ENCODE measurements at regions not wholly inside any gene's neighbourhood (a gene's known extent, or its start where the extent isn't known, plus 50 kb on each side); places are given as distances from the start of the nearest gene placed in this dataset.
A peak's percentile ranks its signal among the peaks of the same experiment; 100 is the strongest.
"Not testable (repeated sequence)": the region's sequence is repeated elsewhere in the genome, so short reads cannot be mapped to it uniquely, and the experiment has no call there.

DNA sequence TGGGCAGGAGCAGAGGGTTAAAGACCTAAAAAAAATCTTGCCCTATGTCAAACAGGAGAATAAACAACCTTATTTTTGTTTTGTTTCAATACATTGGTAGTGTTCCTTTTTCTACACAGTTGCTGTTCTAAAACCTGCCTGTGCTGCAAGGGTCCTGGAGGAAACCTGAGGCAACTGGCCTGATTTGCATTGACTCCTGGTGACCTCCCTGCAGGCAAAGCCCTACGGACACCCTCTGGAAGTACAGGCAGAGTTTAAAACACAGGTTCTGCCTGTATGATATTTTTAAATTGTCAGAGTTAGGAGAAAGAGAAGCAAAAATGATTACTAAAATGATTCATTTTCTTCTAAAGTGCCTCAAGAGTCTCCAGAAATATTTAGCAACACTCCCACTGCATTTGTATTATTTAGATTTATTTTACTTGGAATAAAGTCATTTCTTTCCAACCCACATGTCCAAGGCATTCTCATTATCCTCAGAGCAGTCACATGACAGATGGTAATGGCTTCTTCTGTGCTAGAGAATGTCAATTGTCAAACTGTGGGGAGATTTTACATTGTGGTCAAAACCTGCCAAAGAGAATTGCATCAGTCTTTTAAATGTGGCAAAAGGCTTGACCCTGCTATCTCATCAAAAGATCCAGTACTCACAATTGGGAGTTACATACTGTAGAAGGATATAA lies 559.6 kb downstream of the CETN3 start:
- DNase-seq (no peak), ATAC-seq (ENCODE audit: poor library complexity) (no peak)
- intact Hi-C loops (cut with DNase I), result no loop called here

DNA sequence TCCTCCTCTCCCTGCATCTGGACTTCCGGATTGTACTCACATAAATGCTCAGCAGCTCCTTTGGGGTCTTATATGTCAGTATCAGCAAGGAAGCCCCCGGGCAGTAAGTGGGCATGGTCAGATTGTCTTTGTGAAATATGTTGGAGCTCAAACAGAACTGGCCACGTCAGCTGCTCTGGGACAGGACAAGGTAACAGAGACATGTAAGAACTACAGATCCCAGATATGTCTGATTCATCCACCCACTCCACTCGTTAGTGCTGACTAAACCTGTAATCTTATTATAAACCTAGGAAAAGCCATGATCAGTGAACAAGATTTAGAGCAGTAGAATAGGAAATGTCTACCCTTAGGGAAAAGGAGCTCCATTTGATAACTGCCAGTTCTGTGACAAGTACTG lies 561.8 kb downstream of the CETN3 start:
- ATAC-seq (ENCODE audit: poor library complexity) (no peak), DNase-seq (no peak)
- intact Hi-C loops (cut with DNase I), result no loop called here

DNA sequence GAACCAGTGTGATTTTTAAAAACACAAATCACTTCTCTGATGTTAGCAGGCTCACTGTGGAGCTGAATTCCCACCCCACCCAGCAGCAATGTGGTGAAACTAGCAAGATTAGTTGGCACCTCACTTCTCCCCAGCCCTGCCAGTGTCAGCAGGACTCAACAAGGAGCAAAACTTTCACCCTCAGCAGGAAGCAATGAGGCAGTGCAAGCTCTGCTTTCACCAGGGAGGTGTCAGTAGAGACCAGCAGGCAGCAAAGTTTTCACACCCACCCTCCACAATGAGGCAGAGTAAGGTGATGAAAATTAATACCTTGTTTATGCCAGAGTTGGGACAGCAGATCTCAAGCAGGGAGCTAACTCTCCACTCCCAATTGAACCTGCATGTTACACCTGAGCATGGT lies 565.0 kb downstream of the CETN3 start:
- DNase-seq (no peak), ATAC-seq (ENCODE audit: poor library complexity) (no peak)
- intact Hi-C loops (cut with DNase I), result no loop called here

DNA sequence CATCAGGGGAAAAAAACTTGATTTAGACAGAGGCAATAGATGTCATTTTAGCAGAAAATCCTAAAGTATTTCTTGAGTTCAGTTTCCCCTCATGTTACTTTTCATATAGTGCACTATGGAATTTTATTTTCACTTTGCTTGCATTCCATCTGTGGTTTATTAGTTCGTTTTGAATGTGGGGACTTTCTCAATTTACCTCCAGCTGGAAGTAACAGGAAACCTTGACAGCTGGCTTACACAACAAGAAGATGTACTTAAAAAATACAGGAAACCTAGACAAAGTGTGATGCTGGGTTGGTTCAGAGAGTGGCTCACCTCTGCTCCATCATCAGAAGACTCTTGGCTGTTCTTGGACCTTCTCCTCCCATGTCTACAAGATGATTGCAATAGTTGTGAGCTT lies 567.0 kb downstream of the CETN3 start:
- DNase-seq (no peak), ATAC-seq (ENCODE audit: poor library complexity) (no peak)
- intact Hi-C loops (cut with DNase I), result no loop called here

DNA sequence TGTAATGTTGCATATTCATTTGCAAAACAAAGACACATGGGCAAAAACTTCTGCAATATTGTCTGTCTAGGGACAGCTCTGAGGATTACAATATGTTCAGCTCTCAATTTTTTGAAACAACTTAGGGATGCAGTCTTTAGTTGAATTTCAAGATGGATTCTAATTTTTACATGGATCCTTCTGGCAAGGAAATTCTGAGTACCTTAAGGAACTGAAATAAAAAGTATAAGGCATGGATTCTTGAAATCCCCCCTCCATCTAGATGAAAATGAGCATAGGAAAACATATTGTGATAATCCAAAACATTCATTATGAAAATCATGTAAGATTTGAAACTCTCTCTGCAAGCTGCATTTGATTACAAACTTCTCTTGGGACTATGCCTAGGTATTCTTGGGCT lies 568.6 kb downstream of the CETN3 start:
- intact Hi-C loops (cut with DNase I), result no loop called here
- no peak for DNase-seq
- no peak for ATAC-seq (ENCODE audit: poor library complexity)

DNA sequence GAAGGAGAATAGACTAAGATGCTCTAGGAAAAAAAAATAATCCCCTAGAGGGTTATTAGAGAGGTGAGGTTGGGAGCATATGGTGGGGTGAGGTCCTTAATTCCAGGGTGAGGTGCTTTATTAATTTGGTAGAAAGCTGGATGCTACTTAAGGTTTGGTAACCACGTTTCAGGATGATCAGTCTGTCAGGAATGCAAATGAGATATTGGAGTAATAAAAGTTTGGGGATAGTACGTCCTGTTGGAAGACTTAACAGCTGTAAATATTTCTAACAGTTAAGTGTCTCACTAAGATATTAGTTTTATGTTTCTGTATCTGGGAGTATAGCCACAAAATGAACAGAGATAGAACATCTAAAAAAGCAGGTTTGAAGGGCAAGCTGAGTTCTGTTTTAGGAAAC lies 578.9 kb downstream of the CETN3 start:
- no peak for ATAC-seq (ENCODE audit: poor library complexity)
- intact Hi-C loops (cut with DNase I), result no loop called here
- DNase-seq, result no peak

DNA sequence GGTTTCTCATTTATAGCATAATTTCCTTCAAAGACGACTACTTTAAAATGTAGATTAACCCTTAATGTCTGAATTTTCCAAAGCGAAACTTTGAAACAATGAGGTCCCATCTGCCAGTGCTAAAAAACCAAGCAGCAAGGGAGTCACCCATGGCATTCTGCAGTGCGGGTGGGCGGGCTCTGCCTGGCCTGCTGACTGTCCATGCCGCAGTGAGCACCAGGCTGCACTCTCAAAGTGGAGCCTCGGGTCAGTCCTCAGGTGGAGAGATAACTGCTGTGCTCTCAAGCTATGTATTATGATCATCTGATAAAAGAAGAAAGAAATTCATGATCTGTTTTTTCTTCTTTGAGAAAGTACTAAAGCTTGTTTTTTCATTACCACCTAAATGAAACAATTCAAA lies 581.6 kb downstream of the CETN3 start:
- DNase-seq (no peak), ATAC-seq (ENCODE audit: poor library complexity) (no peak)
- intact Hi-C loops (cut with DNase I), result no loop called here

DNA sequence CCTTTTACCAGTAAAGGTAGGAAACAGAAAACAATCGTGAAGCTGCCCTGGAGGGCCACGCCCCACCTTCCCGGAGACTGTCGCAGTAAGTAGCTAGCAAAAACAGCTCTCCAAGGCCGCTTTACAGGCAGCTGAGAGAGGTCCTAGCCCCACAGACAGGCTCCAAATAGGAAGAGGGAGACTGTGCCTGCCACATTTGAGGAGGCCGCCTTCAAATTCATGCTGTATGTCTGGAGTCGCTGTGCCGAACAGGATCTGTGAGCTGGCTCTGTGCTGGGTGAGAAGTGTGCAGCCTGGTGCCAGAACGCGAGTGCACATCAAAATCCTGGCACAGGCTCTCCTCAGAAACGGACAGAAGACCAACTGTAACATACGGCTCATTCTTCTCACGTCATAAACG lies 582.2 kb downstream of the CETN3 start:
- no peak for DNase-seq
- ATAC-seq (ENCODE audit: poor library complexity), result no peak
- intact Hi-C loops (cut with DNase I), result no loop called here

DNA sequence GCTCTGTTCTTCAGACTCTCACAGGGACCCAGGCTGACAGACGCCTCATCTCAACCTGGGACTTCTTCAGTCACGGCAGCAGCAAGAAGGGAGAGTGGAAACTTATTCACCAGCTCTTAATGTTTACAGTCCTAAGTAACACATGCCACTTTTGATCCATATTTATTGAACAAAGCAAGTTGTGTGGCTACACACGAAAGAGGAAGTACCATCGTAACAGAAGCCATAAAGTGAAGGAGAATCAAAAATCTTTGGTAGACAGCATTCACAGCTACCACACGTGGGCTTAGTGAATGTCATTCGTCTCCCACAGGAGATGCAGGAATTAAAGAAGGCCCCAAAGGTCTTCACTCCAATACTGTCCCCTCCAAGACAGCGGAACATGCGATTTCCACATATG lies 582.6 kb downstream of the CETN3 start:
- intact Hi-C loops (cut with DNase I), result no loop called here
- DNase-seq (no peak), ATAC-seq (ENCODE audit: poor library complexity) (no peak)

DNA sequence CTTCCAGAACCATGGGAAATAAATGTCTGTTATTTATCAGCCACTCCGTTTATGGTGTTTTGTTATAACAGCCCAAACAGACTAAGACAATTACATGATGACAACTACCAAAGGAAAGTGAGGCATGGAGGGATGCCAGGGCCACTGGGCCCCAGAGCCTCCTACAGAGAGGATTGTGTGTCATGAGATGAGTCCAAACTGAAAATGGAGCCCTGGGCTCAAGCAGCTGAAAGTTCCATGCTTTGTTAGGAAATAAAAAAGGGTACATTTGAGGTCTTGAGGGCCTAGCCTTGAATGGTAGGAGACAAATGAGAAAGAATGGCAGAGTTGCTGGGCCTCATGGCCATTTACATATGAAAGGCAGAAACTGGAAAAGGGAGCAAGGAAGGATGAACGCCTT lies 586.5 kb downstream of the CETN3 start:
- no peak for DNase-seq
- intact Hi-C loops (cut with DNase I), result no loop called here
- ATAC-seq (ENCODE audit: poor library complexity), result no peak

DNA sequence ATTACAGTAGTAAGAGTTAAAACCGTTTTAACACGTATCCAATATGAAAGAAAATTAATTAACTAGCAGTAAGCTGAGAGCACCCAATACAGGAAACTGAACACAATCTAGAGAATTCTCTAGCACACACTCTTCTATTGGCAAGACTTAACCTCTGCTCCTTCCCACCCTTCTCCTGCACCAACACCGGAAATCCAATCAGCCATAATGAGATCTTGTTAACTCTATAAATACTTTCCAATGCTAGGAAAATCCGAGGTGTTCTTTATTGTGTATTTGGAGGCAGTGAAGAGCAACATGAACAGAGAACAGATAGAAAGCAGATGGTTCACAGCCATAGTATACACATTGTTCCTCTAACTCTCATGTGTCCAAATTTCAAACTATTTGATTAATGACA lies 591.7 kb downstream of the CETN3 start:
- ATAC-seq (ENCODE audit: poor library complexity), result no peak
- DNase-seq, result no peak
- intact Hi-C loops (cut with DNase I), result no loop called here

DNA sequence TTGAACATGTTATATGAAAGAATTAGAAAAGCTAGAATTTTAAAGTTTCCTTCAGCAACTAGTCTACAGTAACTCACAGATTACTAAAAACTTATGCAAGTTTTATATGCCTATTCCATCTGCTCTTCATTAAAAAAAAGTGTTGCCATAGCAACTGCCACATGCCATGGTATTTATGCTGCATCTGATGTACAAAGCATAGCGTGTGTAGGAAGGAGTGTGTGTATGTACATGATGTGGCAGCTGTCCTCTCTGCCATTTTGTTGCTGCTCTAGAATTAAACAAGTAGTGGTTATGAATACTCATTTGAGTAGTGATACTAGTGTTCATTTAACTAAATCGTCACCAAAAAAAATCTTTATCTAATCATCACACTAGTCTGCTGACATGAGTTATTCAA lies 593.5 kb downstream of the CETN3 start:
- intact Hi-C loops (cut with DNase I), result no loop called here
- ATAC-seq (ENCODE audit: poor library complexity) (no peak), DNase-seq (no peak)

DNA sequence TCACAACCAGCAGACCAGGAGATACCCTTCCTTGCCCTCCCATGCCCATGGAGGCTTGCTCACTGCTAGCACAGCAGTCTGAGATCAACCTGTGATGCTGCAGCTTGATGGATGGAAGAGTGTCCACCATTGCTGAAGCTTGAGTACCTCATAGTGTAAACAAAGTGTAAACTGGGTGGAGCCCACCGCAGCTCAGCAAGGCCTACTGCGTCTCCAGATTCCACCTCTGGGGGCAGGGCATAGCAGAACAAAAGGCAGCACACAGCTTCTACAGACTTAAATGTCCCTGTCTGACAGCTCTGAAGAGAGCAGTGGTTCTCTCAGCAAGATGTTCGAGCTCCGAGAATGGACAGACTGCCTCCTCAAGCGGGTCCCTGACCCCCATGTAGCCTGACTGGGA lies 608.8 kb downstream of the CETN3 start:
- intact Hi-C loops (cut with DNase I); DNase-seq: not testable (repeated sequence)

DNA sequence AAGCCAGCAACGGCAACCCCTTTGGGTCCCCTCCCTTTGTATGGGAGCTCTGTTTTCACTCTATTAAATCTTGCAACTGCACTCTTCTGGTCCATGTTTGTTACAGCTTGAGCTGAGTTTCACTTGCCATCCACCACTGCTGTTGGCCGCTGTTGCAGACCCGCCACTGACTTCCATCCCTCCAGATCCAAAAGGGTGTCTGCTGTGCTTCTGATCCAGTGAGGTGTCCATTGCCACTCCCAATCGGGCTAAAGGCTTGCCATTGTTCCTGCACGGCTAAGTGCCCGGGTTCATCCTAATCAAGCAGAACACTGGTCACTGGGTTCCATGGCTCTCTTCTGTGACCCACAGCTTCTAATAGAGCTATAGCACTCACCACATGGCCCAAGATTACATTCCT lies 615.1 kb downstream of the CETN3 start:
- DNase-seq; ATAC-seq (ENCODE audit: poor library complexity); intact Hi-C loops (cut with DNase I): not testable (repeated sequence)

More for the DNA sequence above, 608.8 kb downstream of the CETN3 start:
- ATAC-seq (ENCODE audit: poor library complexity), result not testable (repeated sequence)

DNA sequence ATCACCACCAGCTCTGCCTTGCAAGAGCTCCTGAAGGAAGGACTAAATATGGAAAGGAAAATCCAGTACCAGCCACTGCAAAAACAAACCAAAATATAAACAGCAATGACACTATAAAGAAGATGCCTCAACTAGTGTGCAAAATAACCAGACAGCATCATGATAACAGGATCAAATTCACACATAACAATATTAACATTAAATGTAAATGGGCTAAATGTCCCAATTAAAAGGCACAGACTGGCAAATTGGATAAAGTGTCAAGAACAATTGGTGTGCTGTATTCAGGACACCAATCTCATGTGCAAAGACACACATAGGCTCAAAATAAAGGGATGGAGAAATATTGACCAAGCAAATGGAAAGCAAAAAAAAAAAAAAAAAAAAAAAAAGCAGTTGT lies 629.8 kb downstream of the CETN3 start:
- intact Hi-C loops (cut with DNase I); ATAC-seq (ENCODE audit: poor library complexity); DNase-seq: not testable (repeated sequence)

DNA sequence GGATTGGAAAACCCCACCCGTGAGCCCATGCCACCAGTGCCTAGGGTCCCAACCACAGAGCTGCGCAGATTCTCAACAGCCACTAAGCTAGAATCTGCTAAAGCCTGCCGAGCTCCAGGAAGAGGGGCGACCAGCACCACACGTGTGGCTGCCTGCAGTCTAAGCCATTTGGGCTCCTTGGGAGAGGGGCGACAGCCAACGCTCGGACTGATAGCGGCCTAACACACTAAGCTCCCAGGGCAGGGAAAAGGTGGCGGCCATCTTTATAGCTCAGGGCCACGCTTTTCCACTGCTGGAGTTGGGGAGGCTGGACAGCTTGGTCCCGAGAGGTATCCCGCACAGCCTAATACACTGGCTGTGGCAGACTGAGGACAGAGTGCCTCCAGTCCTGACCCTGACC lies 631.8 kb downstream of the CETN3 start:
- no peak for ATAC-seq (ENCODE audit: poor library complexity)
- intact Hi-C loops (cut with DNase I), result no loop called here
- DNase-seq, result no peak

DNA sequence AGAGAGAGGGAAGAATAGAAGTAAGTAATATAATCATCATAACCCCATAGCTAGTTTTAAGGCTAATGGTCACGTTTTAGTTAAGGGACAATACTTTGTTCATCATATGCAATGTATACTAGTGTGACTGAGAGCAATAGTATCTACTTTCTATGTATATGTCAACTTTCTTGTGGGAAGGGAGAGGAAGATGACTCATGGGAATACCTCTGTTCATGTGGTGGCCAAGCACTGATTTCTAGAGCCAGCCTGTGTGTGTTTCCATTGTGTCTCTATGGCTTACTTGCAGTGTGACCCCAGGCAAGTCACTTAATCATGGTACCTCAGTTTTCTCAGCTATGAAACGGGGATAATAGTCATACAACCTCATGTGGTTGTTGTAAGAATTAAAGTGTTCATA lies 639.6 kb downstream of the CETN3 start:
- DNase-seq (no peak), ATAC-seq (ENCODE audit: poor library complexity) (no peak)
- intact Hi-C loops (cut with DNase I), result no loop called here

DNA sequence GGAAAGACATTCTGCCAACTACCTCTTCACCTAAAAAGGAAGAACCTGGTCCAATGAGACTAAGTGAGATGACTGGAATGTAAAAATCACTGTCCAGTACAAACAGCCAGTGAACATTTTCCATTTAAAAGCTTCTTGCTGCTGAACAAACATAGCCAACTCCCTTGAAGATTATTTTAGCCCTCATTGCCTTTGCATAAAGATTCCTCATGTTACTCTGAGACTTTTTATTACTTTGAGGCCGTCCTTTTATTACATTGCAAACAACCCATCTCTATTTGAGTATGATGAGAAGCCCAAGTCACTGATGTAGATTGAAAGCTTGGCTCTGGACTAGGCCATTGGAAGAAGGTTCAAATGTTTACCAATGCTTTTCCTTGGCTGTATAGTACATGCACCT lies 649.8 kb downstream of the CETN3 start:
- no peak for DNase-seq
- no peak for ATAC-seq (ENCODE audit: poor library complexity)
- intact Hi-C loops (cut with DNase I), result no loop called here

DNA sequence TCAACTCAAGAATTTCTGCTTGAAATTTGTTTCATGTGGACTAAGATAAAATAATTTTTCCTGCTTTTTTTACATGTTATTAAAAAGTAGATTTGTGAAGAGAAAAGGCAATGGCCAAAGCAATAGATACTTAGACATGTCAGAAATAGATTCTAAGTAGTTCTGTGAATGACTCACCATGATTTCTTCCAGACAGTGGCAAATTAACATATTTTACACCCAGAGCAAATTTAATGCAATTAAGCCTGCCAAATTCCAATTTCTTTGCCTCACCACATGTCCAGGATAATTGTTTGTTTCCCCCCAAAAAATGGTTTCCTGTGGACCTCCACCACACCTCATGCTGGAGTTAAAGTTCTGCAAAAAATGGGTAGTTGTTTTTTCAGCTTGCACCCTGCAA lies 651.4 kb downstream of the CETN3 start:
- intact Hi-C loops (cut with DNase I), result no loop called here
- ATAC-seq (ENCODE audit: poor library complexity) (no peak), DNase-seq (no peak)

DNA sequence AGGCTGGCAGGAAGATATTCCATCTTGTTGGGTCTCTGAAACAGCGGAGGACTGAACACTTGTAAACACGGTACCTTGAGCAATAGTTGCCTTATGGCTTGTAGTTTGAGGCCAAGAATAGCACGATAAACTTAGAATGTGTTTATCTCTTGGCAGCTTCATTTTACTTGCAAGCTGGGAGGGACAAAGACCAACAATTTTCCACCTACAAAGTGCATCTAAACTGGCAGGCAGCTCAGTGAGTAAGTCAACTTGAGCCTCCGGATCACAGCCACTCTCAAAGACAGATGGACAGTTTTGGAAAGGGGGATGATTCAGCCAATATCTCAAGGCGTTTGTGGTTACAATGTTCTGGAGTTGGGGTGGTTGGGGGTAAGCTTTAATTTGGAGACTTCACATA lies 652.6 kb downstream of the CETN3 start:
- peak; percentile 91 for ATAC-seq (ENCODE audit: poor library complexity)
- no peak for DNase-seq
- intact Hi-C loops (cut with DNase I), result no loop called here

DNA sequence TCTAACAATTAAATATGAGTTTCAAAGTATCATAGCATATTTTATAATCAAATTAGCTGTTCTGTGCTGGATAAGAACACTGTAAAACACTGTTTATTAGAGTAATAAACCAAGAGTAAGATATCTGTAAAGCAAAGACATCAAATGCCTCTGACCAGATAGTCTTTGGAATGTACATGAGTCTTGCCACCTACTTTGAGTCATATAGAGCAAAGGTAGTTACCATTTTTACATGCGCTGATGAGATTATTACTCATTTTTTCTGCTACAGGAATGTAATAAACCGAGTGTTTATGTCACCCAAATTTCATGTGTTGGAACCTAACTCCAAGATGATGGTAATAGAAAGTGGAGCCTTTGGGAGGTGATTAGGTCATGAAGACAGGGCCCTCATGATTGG lies 654.5 kb downstream of the CETN3 start:
- no peak for ATAC-seq (ENCODE audit: poor library complexity)
- intact Hi-C loops (cut with DNase I), result no loop called here
- DNase-seq, result no peak
